Heart left ventricle (tissue), 13 donors: ENCODE measurements at regions not wholly inside any gene's neighbourhood (a gene's known extent, or its start where the extent isn't known, plus 50 kb on each side); places are given as distances from the start of the nearest gene placed in this dataset.
"Not testable (repeated sequence)": the region's sequence is repeated elsewhere in the genome, so short reads cannot be mapped to it uniquely, and the experiment has no call there.

Experiments used
- POLR2A ChIP-seq, 2 donors: fragments of 450-650 bp; IDR thresholded peaks; one replicate each; pipeline ENCODE4 v1.6.1; 2017; ENCODE audit warnings: antibody characterized with exemption in 2 of 2, mild to moderate bottlenecking in 2 of 2, moderate library complexity in 2 of 2
- TF ChIP-seq, protein P1 (sequence below), 12 donors: fragments of 200-600 bp; sonication (generic) in 4 of 12; IDR thresholded peaks; one replicate each; pipeline versions ENCODE4 v1.5.0 to v1.8.0; 2018 to 2022; ENCODE audit warnings: antibody characterized with exemption in 12 of 12, mild to moderate bottlenecking in 5 of 12
- donor health status: ischemic (EF 13 %, LVEDD 7.1; RV severe dilation, severe dysfunction).
- donor health status: DM: no; HTN: yes; CAD: no.
- donor health status: DM: no; HTN: no; CAD: no.
- donor health status: ischemic (EF 25% LVEDD 6.9; RV normal size, moderate dysfunction).
- donor health status: ischemic (EF 25% LVEDD 5.7; RV mildly dilated, moderate dysfunction).
- donor health status: ischemic (EF 35%, LVEDD 5.7; RV mildly dilated, moderate dysfunction).
- donor health status: nonischemic (EF 11% LVEDD 7.7; RV severe dilation, severe dysfunction).
- donor health status: DM: yes; HTN: yes; CAD: no.
- donor health status: PGD.
- donor health status: ischemic (EF 29% LVEDD 5.4; RV normal size, mild dysfunction).
- donor health status: nonischemic (EF 23%, LVEDD 6.1; RV moderate dilation, normal function).

DNA sequence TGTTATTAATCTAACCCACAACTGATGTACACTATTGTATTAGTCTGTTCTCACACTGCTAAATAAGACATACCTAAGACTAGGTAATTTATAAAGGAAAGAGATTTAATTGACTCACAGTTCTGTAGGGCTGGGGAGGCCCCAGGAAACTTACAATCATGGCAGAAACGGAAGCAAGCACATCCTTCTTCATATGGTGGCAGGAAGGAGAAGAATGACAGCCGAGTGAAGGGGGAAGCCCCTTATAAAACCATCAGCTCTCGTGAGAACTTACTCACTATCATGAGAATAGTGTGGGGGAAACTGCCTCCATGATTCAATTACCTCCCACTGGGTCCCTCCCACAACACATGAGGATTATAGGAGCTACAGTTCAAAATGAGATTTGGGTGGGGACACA, 210.3 kb upstream of the POU1F1 start:
- TF ChIP-seq, protein P1, sequence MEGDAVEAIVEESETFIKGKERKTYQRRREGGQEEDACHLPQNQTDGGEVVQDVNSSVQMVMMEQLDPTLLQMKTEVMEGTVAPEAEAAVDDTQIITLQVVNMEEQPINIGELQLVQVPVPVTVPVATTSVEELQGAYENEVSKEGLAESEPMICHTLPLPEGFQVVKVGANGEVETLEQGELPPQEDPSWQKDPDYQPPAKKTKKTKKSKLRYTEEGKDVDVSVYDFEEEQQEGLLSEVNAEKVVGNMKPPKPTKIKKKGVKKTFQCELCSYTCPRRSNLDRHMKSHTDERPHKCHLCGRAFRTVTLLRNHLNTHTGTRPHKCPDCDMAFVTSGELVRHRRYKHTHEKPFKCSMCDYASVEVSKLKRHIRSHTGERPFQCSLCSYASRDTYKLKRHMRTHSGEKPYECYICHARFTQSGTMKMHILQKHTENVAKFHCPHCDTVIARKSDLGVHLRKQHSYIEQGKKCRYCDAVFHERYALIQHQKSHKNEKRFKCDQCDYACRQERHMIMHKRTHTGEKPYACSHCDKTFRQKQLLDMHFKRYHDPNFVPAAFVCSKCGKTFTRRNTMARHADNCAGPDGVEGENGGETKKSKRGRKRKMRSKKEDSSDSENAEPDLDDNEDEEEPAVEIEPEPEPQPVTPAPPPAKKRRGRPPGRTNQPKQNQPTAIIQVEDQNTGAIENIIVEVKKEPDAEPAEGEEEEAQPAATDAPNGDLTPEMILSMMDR (IDR thresholded peaks at IDR 0.05), result not testable (repeated sequence)
- not testable (repeated sequence) for TF ChIP-seq POLR2A (IDR thresholded peaks at IDR 0.05)
